Mucosa of descending colon (tissue), 3 donors: ENCODE measurements at regions not wholly inside any gene's neighbourhood (a gene's known extent, or its start where the extent isn't known, plus 50 kb on each side); places are given as distances from the start of the nearest gene placed in this dataset.

Source experiments
- ATAC-seq: fragments of 200-7000 bp; cut with Tn5 transposase; one replicate; pipeline ENCODE4 v1.9.1; 2020; ENCODE audit warnings: mild to moderate bottlenecking, moderate library complexity
- DNase-seq, 3 donors: peaks; one replicate each; pipeline ENCODE4 v3.0.0-alpha.2; 2020
- H3K36me3 ChIP-seq: fragments of 200-600 bp; one replicate; pipeline ENCODE4 v1.8.0; 2021; ENCODE audit warnings: low read depth, mild to moderate bottlenecking
- H3K4me1 ChIP-seq: fragments of 200-600 bp; one replicate; pipeline ENCODE4 v1.8.0; 2021; ENCODE audit warnings: low read depth, mild to moderate bottlenecking
- H3K4me3 ChIP-seq: fragments of 200-600 bp; one replicate; pipeline ENCODE4 v1.8.0; 2021; ENCODE audit warnings: mild to moderate bottlenecking
- H3K9me3 ChIP-seq: fragments of 200-600 bp; one replicate; pipeline ENCODE4 v1.8.0; 2021; ENCODE audit warnings: mild to moderate bottlenecking
- intact Hi-C, 2 donors: fragments of 100-400 bp; cut with DNase I in 1 of 2; cut with micrococcal nuclease in 1 of 2; formaldehyde crosslinking; loops; one replicate each; pipeline versions ENCODE4 v1.11.0 to v1.11.1; 2022; cut with DNase I, micrococcal nuclease
- TF ChIP-seq, protein P1 (sequence below): fragments of 200-600 bp; IDR thresholded peaks from one replicate; pipeline ENCODE4 v1.8.0; 2022; ENCODE audit warnings: antibody characterized with exemption, mild to moderate bottlenecking
- donor health status: DM: no; HTN: no; CAD: no; lungs with moderate emphysema.
- donor health status: DM: no; HTN: no; CAD: no.
- donor health status: DM: no; HTN: yes; CAD: no.

DNA sequence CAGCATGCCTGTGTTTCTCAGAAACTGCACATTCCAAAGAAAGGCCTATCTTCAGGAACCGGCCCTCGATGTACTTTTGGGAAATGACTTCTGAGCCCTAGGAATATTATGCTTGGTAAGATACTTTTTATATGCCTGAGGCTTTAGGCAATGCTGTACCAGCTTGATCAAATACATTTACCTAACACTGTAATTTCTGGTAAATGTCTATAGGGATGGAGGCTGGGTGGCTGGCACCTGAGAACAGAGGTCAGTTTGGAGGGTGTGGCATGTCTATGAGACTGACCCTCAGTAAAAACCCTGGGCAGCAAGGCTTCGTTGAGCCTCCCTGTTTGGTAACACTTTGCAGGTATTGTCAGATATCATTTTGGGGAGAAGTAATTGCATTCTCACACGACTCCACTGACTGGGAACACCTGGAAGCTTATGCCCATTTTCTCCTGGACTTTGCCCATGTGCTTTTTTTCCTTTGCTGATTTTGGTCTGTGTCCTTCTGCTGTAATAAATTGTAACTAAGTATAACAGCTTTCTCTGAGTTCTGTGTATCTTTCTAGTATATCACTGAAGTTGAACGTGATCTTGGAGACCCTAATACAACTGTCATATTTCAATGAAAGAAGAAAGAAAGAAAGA, 1339.1 kb downstream of the OLFM4 start:
- DNase-seq (no peak), ATAC-seq (no peak)
- intact Hi-C loops: no loop called here
- Histone ChIP-seq H3K9me3 (peaks cover 21% of the 10 kb centered on the region), H3K4me3 (no peak overlapping the region), H3K4me1 (no peaks in the 10 kb centered on the region), H3K36me3 (no peaks in the 10 kb centered on the region)
- TF ChIP-seq, protein P1, sequence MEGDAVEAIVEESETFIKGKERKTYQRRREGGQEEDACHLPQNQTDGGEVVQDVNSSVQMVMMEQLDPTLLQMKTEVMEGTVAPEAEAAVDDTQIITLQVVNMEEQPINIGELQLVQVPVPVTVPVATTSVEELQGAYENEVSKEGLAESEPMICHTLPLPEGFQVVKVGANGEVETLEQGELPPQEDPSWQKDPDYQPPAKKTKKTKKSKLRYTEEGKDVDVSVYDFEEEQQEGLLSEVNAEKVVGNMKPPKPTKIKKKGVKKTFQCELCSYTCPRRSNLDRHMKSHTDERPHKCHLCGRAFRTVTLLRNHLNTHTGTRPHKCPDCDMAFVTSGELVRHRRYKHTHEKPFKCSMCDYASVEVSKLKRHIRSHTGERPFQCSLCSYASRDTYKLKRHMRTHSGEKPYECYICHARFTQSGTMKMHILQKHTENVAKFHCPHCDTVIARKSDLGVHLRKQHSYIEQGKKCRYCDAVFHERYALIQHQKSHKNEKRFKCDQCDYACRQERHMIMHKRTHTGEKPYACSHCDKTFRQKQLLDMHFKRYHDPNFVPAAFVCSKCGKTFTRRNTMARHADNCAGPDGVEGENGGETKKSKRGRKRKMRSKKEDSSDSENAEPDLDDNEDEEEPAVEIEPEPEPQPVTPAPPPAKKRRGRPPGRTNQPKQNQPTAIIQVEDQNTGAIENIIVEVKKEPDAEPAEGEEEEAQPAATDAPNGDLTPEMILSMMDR: no peak

- H3K4me1 ChIP-seq: no peaks in the 10 kb centered on the region
- ATAC-seq: no peak
- H3K9me3 ChIP-seq: peaks cover 20% of the 10 kb centered on the region
- no peaks in the 10 kb centered on the region for H3K36me3 ChIP-seq
- no peak for DNase-seq
- H3K4me3 ChIP-seq: no peak overlapping the region
- TF ChIP-seq, protein P1: no peak
- intact Hi-C loops: no loop called here
These were observed 1339.8 kb downstream of the OLFM4 start for GRCh38 chr13:54368387-54368786.

DNA sequence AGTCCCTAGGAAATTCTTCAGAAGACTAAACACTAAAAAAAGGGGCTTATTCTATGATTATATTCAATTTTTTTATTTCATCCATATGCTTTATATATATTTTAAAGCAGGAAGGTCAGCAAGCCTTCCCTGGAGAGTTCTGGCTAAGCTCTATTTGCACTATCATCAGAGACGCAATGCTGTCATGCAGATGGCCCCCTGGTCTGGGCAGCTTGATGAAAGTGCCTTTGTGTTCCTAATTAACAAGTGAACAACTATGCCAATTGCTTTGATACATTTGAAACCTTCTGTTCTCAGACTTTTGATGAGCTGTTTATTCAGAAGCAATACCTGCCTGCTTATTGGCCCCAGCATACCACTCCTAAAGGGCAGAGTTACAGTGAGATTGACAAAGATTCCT, 1344.6 kb downstream of the OLFM4 start:
- ATAC-seq: no peak
- no peak overlapping the region for H3K4me3 ChIP-seq
- H3K9me3 ChIP-seq: peaks cover 17% of the 10 kb centered on the region
- no peaks in the 10 kb centered on the region for H3K36me3 ChIP-seq
- H3K4me1 ChIP-seq: no peaks in the 10 kb centered on the region
- DNase-seq: no peak
- TF ChIP-seq, protein P1: no peak
- intact Hi-C loops: no loop called here

DNA sequence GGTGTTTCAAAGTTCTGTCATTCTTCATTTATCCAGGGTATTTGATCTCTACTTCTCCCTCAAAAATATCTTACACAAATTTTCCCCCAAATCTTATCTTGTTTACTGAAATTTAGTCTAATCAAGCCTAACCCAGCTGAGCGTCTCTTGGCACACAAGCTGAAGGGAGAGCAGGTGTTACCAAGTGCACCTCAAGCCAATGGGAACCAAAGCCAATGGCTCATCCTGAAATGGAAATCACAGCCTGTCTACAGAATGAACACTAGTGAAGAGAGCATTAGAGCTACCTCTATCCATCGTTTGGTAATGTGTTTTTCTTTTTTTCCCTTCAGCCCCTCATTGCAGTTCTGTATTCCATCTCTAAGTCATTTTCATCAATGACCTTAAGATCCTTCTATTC, 1350.8 kb downstream of the OLFM4 start:
- Histone ChIP-seq H3K9me3 (peaks cover 2% of the 10 kb centered on the region), H3K36me3 (no peaks in the 10 kb centered on the region), H3K4me1 (no peaks in the 10 kb centered on the region), H3K4me3 (no peak overlapping the region)
- intact Hi-C loops: no loop called here
- ATAC-seq (no peak), DNase-seq (no peak)
- TF ChIP-seq, protein P1: no peak

DNA sequence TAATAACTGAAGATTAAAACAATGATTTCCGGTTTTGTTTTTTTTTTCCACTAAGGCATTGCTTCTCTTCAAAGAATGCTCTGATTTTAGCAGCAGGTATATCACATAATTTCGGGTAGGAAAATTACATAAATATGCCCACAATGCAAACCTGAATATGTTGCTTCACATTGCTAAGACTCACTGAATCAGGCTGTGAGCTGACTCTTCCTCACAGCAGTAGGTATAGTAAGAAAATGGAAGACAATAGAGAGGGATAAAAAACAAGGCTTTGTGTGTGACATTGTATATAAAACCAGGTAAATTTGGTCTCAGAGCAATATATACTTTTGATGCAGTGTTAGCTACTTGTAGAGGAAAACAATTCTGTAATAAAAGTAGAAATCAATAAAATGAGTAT, 1355.0 kb downstream of the OLFM4 start:
- DNase-seq (no peak), ATAC-seq (no peak)
- TF ChIP-seq, protein P1: no peak
- H3K9me3 ChIP-seq: no peaks in the 10 kb centered on the region
- no peaks in the 10 kb centered on the region for H3K36me3 ChIP-seq
- no peaks in the 10 kb centered on the region for H3K4me1 ChIP-seq
- H3K4me3 ChIP-seq: no peak overlapping the region
- intact Hi-C loops: no loop called here

DNA sequence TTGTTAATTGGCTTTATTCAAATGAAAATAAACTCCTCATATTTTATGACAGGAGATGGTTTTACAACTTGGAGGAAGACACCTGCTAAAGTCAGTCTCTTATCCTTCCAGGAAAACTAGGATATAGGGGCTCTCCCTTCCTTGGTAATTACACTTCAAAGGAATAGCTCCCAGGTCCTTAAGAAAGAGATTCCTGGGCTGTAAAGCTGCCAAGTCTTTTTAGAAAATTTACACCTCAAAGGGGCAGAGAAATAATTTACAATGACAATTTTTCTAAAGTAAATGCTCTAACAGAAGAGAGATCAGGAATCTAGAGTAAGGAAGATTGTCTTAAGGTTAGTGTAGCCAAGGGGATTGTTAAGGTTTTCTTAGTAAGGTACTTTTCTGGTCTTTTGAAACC, 1359.0 kb downstream of the OLFM4 start:
- no peaks in the 10 kb centered on the region for H3K36me3 ChIP-seq
- intact Hi-C loops: no loop called here
- TF ChIP-seq, protein P1: no peak
- H3K4me1 ChIP-seq: no peaks in the 10 kb centered on the region
- no peaks in the 10 kb centered on the region for H3K9me3 ChIP-seq
- no peak for DNase-seq
- no peak for ATAC-seq
- H3K4me3 ChIP-seq: no peak overlapping the region
